ENCODE measurements at regions not wholly inside any gene's neighbourhood (a gene's known extent, or its start where the extent isn't known, plus 50 kb on each side); places are given as distances from the start of the nearest gene placed in this dataset.

- ATAC-seq = no peak
- TF ChIP-seq ZFP30 (CRISPR knock-in tag; IDR thresholded peaks at IDR 0.05) (no peak), PPARA (CRISPR knock-in tag; IDR thresholded peaks at IDR 0.05; ENCODE audit: borderline replicate concordance) (no peak), ZNF70 (CRISPR knock-in tag; IDR thresholded peaks at IDR 0.05) (no peak), CSDC2 (CRISPR knock-in tag; IDR thresholded peaks at IDR 0.05) (no peak), ZC3H10 (CRISPR knock-in tag; IDR thresholded peaks at IDR 0.05) (no peak)
- TF ChIP-seq, protein P1, sequence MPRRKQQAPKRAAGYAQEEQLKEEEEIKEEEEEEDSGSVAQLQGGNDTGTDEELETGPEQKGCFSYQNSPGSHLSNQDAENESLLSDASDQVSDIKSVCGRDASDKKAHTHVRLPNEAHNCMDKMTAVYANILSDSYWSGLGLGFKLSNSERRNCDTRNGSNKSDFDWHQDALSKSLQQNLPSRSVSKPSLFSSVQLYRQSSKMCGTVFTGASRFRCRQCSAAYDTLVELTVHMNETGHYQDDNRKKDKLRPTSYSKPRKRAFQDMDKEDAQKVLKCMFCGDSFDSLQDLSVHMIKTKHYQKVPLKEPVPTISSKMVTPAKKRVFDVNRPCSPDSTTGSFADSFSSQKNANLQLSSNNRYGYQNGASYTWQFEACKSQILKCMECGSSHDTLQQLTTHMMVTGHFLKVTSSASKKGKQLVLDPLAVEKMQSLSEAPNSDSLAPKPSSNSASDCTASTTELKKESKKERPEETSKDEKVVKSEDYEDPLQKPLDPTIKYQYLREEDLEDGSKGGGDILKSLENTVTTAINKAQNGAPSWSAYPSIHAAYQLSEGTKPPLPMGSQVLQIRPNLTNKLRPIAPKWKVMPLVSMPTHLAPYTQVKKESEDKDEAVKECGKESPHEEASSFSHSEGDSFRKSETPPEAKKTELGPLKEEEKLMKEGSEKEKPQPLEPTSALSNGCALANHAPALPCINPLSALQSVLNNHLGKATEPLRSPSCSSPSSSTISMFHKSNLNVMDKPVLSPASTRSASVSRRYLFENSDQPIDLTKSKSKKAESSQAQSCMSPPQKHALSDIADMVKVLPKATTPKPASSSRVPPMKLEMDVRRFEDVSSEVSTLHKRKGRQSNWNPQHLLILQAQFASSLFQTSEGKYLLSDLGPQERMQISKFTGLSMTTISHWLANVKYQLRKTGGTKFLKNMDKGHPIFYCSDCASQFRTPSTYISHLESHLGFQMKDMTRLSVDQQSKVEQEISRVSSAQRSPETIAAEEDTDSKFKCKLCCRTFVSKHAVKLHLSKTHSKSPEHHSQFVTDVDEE (CRISPR knock-in tag; IDR thresholded peaks at IDR 0.05) = no peak
- TF ChIP-seq, protein P2, sequence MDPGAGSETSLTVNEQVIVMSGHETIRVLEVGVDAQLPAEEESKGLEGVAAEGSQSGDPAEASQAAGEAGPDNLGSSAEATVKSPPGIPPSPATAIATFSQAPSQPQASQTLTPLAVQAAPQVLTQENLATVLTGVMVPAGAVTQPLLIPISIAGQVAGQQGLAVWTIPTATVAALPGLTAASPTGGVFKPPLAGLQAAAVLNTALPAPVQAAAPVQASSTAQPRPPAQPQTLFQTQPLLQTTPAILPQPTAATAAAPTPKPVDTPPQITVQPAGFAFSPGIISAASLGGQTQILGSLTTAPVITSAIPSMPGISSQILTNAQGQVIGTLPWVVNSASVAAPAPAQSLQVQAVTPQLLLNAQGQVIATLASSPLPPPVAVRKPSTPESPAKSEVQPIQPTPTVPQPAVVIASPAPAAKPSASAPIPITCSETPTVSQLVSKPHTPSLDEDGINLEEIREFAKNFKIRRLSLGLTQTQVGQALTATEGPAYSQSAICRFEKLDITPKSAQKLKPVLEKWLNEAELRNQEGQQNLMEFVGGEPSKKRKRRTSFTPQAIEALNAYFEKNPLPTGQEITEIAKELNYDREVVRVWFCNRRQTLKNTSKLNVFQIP (CRISPR knock-in tag; IDR thresholded peaks at IDR 0.05; ENCODE audit: borderline replicate concordance, low read depth) = no peak
Observed at GRCh38 chr1:102562380-102562779, 545.9 kb downstream of the COL11A1 start.

- no peak for TF ChIP-seq ARNTL (CRISPR knock-in tag; IDR thresholded peaks at IDR 0.05; ENCODE audit: borderline replicate concordance, low read depth)
- TF ChIP-seq ESRRG (CRISPR knock-in tag; IDR thresholded peaks at IDR 0.05) = no peak
- TF ChIP-seq ZC3H10 (CRISPR knock-in tag; IDR thresholded peaks at IDR 0.05) = no peak
- no peak for TF ChIP-seq TOX (CRISPR knock-in tag; IDR thresholded peaks at IDR 0.05; ENCODE audit: borderline replicate concordance)
- TF ChIP-seq ZFP3 (CRISPR knock-in tag; IDR thresholded peaks at IDR 0.05) = no peak
- TF ChIP-seq, protein P3, sequence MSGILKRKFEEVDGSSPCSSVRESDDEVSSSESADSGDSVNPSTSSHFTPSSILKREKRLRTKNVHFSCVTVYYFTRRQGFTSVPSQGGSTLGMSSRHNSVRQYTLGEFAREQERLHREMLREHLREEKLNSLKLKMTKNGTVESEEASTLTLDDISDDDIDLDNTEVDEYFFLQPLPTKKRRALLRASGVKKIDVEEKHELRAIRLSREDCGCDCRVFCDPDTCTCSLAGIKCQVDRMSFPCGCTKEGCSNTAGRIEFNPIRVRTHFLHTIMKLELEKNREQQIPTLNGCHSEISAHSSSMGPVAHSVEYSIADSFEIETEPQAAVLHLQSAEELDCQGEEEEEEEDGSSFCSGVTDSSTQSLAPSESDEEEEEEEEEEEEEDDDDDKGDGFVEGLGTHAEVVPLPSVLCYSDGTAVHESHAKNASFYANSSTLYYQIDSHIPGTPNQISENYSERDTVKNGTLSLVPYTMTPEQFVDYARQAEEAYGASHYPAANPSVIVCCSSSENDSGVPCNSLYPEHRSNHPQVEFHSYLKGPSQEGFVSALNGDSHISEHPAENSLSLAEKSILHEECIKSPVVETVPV (CRISPR knock-in tag; IDR thresholded peaks at IDR 0.05) = no peak
- TF ChIP-seq, protein P1 (CRISPR knock-in tag; IDR thresholded peaks at IDR 0.05) = no peak
- no peak for TF ChIP-seq TCF4 (CRISPR knock-in tag; IDR thresholded peaks at IDR 0.05; ENCODE audit: borderline replicate concordance)
- TF ChIP-seq, protein P4, sequence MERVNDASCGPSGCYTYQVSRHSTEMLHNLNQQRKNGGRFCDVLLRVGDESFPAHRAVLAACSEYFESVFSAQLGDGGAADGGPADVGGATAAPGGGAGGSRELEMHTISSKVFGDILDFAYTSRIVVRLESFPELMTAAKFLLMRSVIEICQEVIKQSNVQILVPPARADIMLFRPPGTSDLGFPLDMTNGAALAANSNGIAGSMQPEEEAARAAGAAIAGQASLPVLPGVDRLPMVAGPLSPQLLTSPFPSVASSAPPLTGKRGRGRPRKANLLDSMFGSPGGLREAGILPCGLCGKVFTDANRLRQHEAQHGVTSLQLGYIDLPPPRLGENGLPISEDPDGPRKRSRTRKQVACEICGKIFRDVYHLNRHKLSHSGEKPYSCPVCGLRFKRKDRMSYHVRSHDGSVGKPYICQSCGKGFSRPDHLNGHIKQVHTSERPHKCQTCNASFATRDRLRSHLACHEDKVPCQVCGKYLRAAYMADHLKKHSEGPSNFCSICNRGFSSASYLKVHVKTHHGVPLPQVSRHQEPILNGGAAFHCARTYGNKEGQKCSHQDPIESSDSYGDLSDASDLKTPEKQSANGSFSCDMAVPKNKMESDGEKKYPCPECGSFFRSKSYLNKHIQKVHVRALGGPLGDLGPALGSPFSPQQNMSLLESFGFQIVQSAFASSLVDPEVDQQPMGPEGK (CRISPR knock-in tag; IDR thresholded peaks at IDR 0.05; ENCODE audit: borderline replicate concordance) = no peak
- TF ChIP-seq ISL1 (CRISPR knock-in tag; IDR thresholded peaks at IDR 0.05) = no peak
- TF ChIP-seq RARB (CRISPR knock-in tag; IDR thresholded peaks at IDR 0.05) = no peak
- TF ChIP-seq ZNF70 (CRISPR knock-in tag; IDR thresholded peaks at IDR 0.05) = no peak
- peak; percentile 69 for ATAC-seq
Observed at GRCh38 chr1:102550729-102551384, 554.1 kb upstream of the OLFM3 start.

- no peak for TF ChIP-seq ZFP30 (CRISPR knock-in tag; IDR thresholded peaks at IDR 0.05)
- no peak for TF ChIP-seq ZNF8 (CRISPR knock-in tag; IDR thresholded peaks at IDR 0.05)
- TF ChIP-seq PPARA (CRISPR knock-in tag; IDR thresholded peaks at IDR 0.05; ENCODE audit: borderline replicate concordance) = no peak
- TF ChIP-seq ESRRG (CRISPR knock-in tag; IDR thresholded peaks at IDR 0.05) = no peak
- no peak for TF ChIP-seq CSDC2 (CRISPR knock-in tag; IDR thresholded peaks at IDR 0.05)
- TF ChIP-seq, protein P1 (CRISPR knock-in tag; IDR thresholded peaks at IDR 0.05) = no peak
- no peak for TF ChIP-seq ARNTL (CRISPR knock-in tag; IDR thresholded peaks at IDR 0.05; ENCODE audit: borderline replicate concordance, low read depth)
- no peak for ATAC-seq
Observed at GRCh38 chr1:102546251-102546650, 549.5 kb upstream of the OLFM3 start.

Data from SK-N-SH treated with all-trans-retinoic acid at 6 μM for 48 hours (cell line).